OCI-LY3 (cell line): ENCODE measurements at regions not wholly inside any gene's neighbourhood (a gene's known extent, or its start where the extent isn't known, plus 50 kb on each side); places are given as distances from the start of the nearest gene placed in this dataset.

Experiments used
- H2AFZ ChIP-seq: fragments of 200-600, 300-600 bp; shearing (Covaris generic); 2 replicates; pipeline ENCODE4 v1.6.0; 2014; ENCODE audit warnings: antibody characterized with exemption, low read depth, low read length
- H3K27ac ChIP-seq: fragments of 200-600, 300-600 bp; sonication (generic); 2 replicates; pipeline ENCODE4 v1.5.1; 2014; ENCODE audit warnings: mild to moderate bottlenecking, low read length, moderate library complexity, mixed read lengths
- H3K27me3 ChIP-seq: fragments of 200-600, 300-600 bp; sonication (generic); 2 replicates; pipeline ENCODE4 v1.6.1; 2014; ENCODE audit warnings: low read depth, low read length, mixed read lengths
- H3K36me3 ChIP-seq: fragments of 200-600, 300-600 bp; sonication (generic); replicated peaks from 2 replicates; pipeline ENCODE3; 2014; ENCODE audit warnings: low read depth, low read length, mixed read lengths
- H3K4me1 ChIP-seq: fragments of 300-600, 200-600 bp; sonication (generic); 2 replicates; pipeline ENCODE4 v1.6.1; 2014; ENCODE audit warnings: low read length, mixed read lengths
- H3K4me2 ChIP-seq: fragments of 200-600, 300-600 bp; sonication (generic); 2 replicates; pipeline ENCODE4 v1.6.1; 2014; ENCODE audit warnings: low read length, mixed read lengths
- H3K4me3 ChIP-seq: fragments of 300-600, 200-600 bp; sonication (generic); 2 replicates; pipeline ENCODE4 v1.5.1; 2014; ENCODE audit warnings: antibody characterized with exemption, mild to moderate bottlenecking, low read length, moderate library complexity
- H3K79me2 ChIP-seq: fragments of 300-600, 200-600 bp; shearing (Covaris generic); 2 replicates; pipeline ENCODE4 v1.6.1; 2014; ENCODE audit warnings: mild to moderate bottlenecking, low read length, mixed read lengths
- H3K9ac ChIP-seq: fragments of 300-600, 200-600 bp; shearing (Covaris generic); 2 replicates; pipeline ENCODE4 v1.6.0; 2014; ENCODE audit warnings: mild to moderate bottlenecking, low read length, moderate library complexity
- H3K9me3 ChIP-seq: fragments of 200-600, 300-600 bp; shearing (Covaris generic); 2 replicates; pipeline ENCODE4 v1.6.1; 2014; ENCODE audit warnings: low read length, mixed read lengths; ENCODE audit not compliant: insufficient read depth
- H4K20me1 ChIP-seq: fragments of 200-600, 300-600 bp; sonication (generic); 2 replicates; pipeline ENCODE4 v1.6.1; 2016; ENCODE audit warnings: low read length, mixed read lengths; ENCODE audit not compliant: insufficient read depth
- CTCF ChIP-seq: fragments of 200-600, 300-600 bp; sonication (generic); IDR thresholded peaks from 2 replicates; pipeline ENCODE4 v1.5.1; 2014; ENCODE audit warnings: antibody characterized with exemption, low read length, low read depth
- EZH2phosphoT487 ChIP-seq: fragments of 200-600 bp; shearing (Covaris generic); IDR thresholded peaks from 2 replicates; pipeline ENCODE4 v1.6.1; 2018; ENCODE audit warnings: antibody characterized with exemption, mixed run types, low read depth

- Histone ChIP-seq H2AFZ (no peak overlapping the region), H3K9ac (no peak overlapping the region), H3K4me3 (no peak overlapping the region), H3K4me1 (no peaks in the 10 kb centered on the region), H3K27ac (no peak overlapping the region), H3K9me3 (no peaks in the 10 kb centered on the region), H3K36me3 (no peaks in the 10 kb centered on the region), H4K20me1 (no peaks in the 10 kb centered on the region), H3K4me2 (no peak overlapping the region), H3K27me3 (peaks cover 51% of the 10 kb centered on the region), H3K79me2 (no peaks in the 10 kb centered on the region)
- no peak for TF ChIP-seq CTCF
- no peak for TF ChIP-seq EZH2phosphoT487
Measured at GRCh38 chr4:10347281-10347795, 109.9 kb downstream of the ZNF518B start.

- H3K27ac ChIP-seq: no peak overlapping the region
- H3K4me1 ChIP-seq: no peaks in the 10 kb centered on the region
- H3K9ac ChIP-seq: no peak overlapping the region
- H3K4me2 ChIP-seq: no peak overlapping the region
- no peak overlapping the region for H3K4me3 ChIP-seq
- H3K9me3 ChIP-seq: no peaks in the 10 kb centered on the region
- H3K79me2 ChIP-seq: no peaks in the 10 kb centered on the region
- H4K20me1 ChIP-seq: no peaks in the 10 kb centered on the region
- H2AFZ ChIP-seq: no peak overlapping the region
- no peak for TF ChIP-seq CTCF
- TF ChIP-seq EZH2phosphoT487: no peak
- no peaks in the 10 kb centered on the region for H3K36me3 ChIP-seq
- H3K27me3 ChIP-seq: peaks cover 58% of the 10 kb centered on the region
Measured at GRCh38 chr4:10346023-10346422, 111.2 kb downstream of the ZNF518B start.

- H3K4me2 ChIP-seq: no peak overlapping the region
- no peak overlapping the region for H3K4me3 ChIP-seq
- H3K9ac ChIP-seq: no peak overlapping the region
- no peaks in the 10 kb centered on the region for H3K9me3 ChIP-seq
- TF ChIP-seq CTCF (no peak), EZH2phosphoT487 (no peak)
- no peaks in the 10 kb centered on the region for H4K20me1 ChIP-seq
- no peaks in the 10 kb centered on the region for H3K36me3 ChIP-seq
- peaks cover 56% of the 10 kb centered on the region for H3K27me3 ChIP-seq
- no peak overlapping the region for H2AFZ ChIP-seq
- H3K4me1 ChIP-seq: no peaks in the 10 kb centered on the region
- no peaks in the 10 kb centered on the region for H3K79me2 ChIP-seq
- H3K27ac ChIP-seq: no peak overlapping the region
Measured at GRCh38 chr4:10345381-10345784, 111.8 kb downstream of the ZNF518B start.

GRCh38 chr4:10344824-10345223 lies 112.4 kb downstream of the ZNF518B start:
- H3K4me1 ChIP-seq: no peaks in the 10 kb centered on the region
- no peaks in the 10 kb centered on the region for H3K9me3 ChIP-seq
- H3K4me2 ChIP-seq: no peak overlapping the region
- H3K9ac ChIP-seq: no peak overlapping the region
- TF ChIP-seq CTCF (no peak), EZH2phosphoT487 (no peak)
- no peaks in the 10 kb centered on the region for H3K79me2 ChIP-seq
- H3K36me3 ChIP-seq: no peaks in the 10 kb centered on the region
- H2AFZ ChIP-seq: no peak overlapping the region
- no peaks in the 10 kb centered on the region for H4K20me1 ChIP-seq
- no peak overlapping the region for H3K27ac ChIP-seq
- H3K27me3 ChIP-seq: peaks cover 53% of the 10 kb centered on the region
- H3K4me3 ChIP-seq: no peak overlapping the region
